Skin epidermis (tissue), 12 donors: ENCODE measurements at regions not wholly inside any gene's neighbourhood (a gene's known extent, or its start where the extent isn't known, plus 50 kb on each side); places are given as distances from the start of the nearest gene placed in this dataset.

Source experiments
- H3K27ac ChIP-seq, 21 experiments: fragments of 200-600 bp; sonication (generic) in 11 of 21; one replicate each; pipeline ENCODE4 v1.5.0; 2020; ENCODE audit warnings: mild to moderate bottlenecking in 3 of 21, inconsistent platforms in 2 of 21, moderate library complexity in 2 of 21
- H3K4me3 ChIP-seq, 7 experiments: fragments of 200-600 bp; sonication (generic) in 2 of 7; one replicate each; pipeline ENCODE4 v1.5.0; 2020; ENCODE audit warnings: inconsistent platforms in 2 of 7, mild to moderate bottlenecking in 2 of 7, moderate library complexity in 1 of 7

GRCh38 chr9:28051559-28052503, 478.6 kb upstream of the C9orf72 start:
- Histone ChIP-seq H3K27ac (peak overlapping the region in 1 of 21 experiments; percentile 10), H3K4me3 (no peak overlapping the region)

DNA sequence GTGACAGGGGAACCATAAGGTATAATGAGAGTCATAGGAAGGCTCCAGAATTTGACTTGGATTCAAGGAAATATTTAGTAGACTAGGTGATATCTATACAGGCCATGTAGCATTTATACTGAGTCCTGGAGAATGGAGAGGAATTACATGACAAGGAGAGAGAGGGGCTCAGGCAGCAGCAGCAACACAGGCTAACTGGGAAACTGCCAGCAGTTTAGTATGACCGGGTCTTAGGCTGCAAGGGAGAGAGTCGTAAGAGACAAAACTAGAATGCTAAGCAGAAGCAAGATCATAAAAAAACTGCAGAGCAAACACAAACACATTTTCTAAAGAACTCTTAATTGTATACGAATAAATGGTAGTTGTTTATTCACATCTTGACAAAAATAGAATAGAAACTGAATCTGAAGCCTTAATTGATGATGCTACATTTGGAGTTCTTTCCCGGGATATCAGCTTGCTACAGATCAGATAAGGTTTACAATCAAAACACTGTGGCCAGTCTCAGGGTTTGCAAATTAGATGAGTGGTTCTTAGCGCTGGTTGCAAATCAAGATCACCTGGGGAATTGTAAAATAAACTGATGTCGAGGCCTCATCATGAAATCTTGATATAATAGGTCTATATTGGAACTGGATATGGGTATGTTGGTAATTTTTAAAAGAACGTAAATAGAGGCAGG, 480.0 kb upstream of the C9orf72 start:
- H3K4me3 ChIP-seq = no peak overlapping the region
- H3K27ac ChIP-seq = no peak overlapping the region

DNA sequence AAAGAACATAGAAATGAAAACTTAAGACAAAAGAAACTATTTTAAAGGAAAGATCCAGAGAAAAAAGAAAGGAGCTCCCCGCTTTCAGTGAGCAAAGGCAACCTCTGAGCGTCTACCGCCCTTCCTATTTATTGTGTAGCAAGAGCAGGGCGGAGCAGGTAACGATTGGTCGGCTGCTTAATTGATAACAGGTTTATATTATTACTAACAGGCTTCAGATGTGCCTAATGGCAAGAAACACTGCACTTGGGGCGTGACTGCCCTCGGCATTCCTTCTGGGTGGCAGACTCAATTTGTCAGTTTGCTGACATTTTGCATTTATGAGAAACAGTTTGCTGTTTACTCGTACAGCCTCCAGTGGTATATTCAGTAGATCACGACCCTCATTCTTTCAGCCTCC, 482.7 kb upstream of the C9orf72 start:
- no peak overlapping the region for H3K4me3 ChIP-seq
- H3K27ac ChIP-seq = no peak overlapping the region

DNA sequence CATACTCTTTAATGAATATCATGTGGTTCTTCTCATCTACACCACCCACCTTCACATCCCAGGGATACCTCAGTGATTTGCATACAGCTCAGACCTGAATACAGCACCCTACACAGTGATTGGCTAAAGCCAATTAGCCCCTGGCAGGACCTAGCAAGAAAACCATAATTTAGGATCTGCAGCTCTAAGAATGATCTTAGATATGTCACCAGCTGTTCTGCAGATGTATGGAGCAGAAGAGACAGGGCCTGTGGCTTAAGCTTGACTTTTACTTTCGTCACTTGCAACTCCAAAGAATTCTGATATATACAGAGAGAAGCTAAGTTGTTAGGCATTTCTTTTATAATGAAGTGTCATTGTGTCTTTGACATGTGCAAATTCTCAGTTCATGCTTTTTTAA, 483.2 kb upstream of the C9orf72 start:
- Histone ChIP-seq H3K27ac (no peak overlapping the region), H3K4me3 (no peak overlapping the region)

- no peak overlapping the region for H3K27ac ChIP-seq
- H3K4me3 ChIP-seq = no peak overlapping the region
Observed at GRCh38 chr9:28059192-28059591, 485.9 kb upstream of the C9orf72 start.

GRCh38 chr9:28064241-28064815, 491.0 kb upstream of the C9orf72 start:
- no peak overlapping the region for H3K27ac ChIP-seq

DNA sequence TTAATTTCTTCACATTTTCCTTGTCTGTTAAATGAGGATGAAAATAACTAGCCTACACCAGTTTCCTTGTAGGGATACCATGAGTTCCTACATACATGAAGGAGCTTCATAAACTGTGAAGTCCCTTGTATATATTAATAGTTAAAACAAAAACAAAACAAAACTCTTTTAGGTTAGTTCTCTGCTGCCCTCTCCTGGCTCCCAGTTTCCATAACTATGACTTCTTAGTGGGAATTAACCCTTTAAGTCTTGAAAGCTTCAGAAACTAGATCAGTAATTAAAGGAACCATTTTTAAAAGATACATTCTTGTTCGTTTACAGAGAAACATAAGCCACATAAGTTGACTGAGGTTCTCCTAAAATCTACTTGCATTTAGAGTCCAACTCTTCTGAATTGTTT, 500.0 kb upstream of the C9orf72 start:
- no peak overlapping the region for H3K27ac ChIP-seq
- H3K4me3 ChIP-seq = no peak overlapping the region

More at GRCh38 chr9:28064241-28064815, 491.0 kb upstream of the C9orf72 start:
- no peak overlapping the region for H3K4me3 ChIP-seq

DNA sequence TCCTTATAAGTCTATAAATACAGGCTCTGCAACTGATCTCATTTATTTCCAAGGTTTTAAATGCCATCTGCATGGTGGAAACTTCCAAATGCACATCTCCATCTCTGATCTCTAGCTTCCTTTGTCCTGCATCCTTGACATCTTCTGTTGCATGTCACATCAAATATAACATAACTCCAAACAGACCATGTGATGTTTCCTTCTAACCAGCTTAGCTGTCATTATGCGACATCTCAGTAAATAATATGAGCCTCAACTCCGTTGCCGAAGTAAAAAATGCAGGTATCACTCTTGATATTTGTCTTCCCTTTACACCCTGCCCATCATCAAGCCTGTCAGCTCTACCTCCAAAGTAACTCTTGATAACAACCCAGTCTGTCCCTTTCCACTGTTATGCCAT, 506.4 kb upstream of the C9orf72 start:
- H3K4me3 ChIP-seq = no peak overlapping the region

DNA sequence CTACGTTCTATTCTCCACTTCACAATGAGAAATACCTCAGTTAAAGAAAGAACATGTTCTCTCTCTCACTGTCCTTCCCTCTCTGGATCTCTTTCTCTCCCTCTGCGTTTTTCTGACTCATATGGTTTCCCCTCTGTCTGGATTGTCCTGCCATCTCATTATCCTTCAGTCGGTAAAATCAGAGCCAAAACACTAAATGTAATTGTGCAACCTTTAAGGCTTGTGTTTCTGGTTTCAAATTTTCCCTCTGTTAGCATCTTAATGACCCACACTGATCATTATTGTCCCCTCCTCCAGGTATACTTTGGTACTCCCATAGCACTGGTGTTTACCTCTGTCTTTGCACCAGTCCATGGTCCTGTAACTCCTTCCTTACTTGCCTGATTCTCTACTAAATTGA, 509.4 kb upstream of the C9orf72 start:
- Histone ChIP-seq H3K27ac (no peak overlapping the region), H3K4me3 (no peak overlapping the region)

More for the DNA sequence above, 506.4 kb upstream of the C9orf72 start:
- no peak overlapping the region for H3K27ac ChIP-seq

GRCh38 chr9:28086881-28087280, 513.6 kb upstream of the C9orf72 start:
- H3K4me3 ChIP-seq = no peak overlapping the region
- H3K27ac ChIP-seq = no peak overlapping the region

DNA sequence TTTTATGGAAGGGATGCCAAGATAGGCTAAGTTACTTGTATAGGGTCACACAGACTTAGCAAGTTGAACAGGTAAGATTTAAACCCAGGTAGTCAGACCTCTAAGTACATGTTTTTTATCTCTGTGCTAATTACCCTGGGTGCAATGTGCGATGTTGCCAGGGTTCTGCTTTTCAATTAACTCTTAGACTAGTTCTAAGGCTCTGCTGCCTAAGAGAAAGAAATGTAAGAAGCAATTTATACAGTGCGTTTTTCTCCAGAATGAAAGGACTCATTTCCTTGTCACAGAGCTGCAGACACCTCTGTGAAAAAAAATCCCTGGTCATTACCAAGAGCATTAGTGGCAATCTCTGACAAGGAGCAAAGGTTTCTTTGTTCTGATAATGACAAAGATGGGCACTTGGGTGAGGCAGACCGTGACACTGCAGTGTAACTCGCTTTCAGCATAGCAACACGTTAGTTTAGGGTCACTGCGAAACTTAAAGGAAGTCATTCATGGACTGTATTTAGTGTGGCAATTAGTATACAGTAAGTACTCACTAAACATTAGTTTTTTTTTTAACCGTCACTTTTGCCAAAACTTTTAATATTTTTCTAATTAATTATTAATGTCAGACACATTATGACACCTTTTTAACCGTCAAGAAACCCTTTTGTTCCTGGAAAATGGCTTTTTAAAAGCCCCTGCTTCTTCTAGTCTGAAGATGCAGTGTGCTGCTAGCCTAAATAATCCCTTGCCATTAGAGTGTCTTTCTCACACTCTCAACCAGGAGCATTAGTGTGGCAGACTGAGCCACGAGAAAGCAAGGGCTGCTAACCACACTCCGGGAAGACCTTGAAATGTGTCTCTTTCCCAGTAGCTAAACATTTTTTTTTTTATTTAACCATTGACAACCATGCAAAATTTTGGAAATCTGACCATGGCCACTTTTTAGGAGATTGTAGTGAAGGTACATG, 520.0 kb upstream of the C9orf72 start:
- Histone ChIP-seq H3K4me3 (no peak overlapping the region), H3K27ac (no peak overlapping the region)

DNA sequence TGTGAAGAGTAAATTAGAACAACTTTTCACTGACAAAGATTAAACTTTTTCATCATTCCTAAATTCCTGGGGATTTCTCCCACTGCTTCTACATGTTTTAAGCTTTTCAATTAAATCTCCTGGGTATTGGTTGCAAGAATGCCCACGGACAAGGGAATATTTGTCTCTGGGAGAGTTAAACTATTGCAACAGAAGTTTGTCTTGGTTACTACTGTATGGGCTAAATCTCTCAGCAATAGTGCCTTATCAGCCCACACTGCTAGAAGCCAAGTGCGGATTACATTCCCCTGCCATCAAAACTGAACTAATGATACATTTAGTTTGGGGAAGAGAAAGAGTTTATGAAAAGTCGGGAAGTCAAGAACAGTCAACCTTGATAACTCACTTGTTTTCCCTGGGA, 528.2 kb upstream of the C9orf72 start:
- Histone ChIP-seq H3K27ac (no peak overlapping the region), H3K4me3 (no peak overlapping the region)

GRCh38 chr9:28105001-28105400, 531.7 kb upstream of the C9orf72 start:
- no peak overlapping the region for H3K27ac ChIP-seq
- H3K4me3 ChIP-seq = no peak overlapping the region

DNA sequence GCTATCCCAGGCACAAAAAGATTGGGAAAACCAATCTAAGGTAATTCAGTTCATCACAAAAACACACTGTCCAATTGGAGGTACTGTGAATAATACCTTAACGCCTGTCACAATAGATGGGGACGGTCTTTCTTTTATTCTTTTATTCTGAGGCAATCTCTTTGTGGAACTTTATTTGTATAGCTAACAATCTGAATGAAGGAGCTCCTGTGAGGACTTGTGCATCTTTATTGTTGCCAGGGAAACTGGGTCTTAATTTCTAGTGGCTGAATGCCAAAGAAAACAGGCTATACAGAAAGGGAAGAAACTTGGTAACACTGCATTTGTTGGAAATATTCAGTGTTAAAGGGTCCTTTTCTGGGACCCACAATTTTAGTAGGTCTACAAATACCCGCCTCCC, 546.9 kb upstream of the C9orf72 start:
- Histone ChIP-seq H3K27ac (no peak overlapping the region), H3K4me3 (no peak overlapping the region)

DNA sequence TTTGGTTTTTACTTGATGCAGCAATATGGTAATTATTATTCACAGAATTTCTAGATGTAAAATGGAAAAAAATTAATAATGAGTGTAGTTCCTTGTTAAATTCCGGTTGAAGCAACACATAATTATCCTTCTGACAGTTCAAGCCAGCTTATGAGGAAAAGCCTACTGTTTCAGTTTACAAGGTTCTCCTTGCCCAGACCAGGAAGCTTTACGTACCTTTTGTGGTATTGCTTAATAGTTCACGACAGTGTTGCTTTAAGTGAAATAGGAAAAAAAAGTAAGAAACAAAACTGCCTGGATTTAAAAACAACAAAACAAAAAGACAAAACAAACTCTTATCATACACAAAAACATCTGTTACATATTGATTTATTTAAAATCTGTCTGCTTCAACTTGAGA, 547.3 kb upstream of the C9orf72 start:
- no peak overlapping the region for H3K27ac ChIP-seq
- H3K4me3 ChIP-seq = no peak overlapping the region

GRCh38 chr9:28121366-28121765, 548.1 kb upstream of the C9orf72 start:
- H3K27ac ChIP-seq = no peak overlapping the region
- H3K4me3 ChIP-seq = no peak overlapping the region

DNA sequence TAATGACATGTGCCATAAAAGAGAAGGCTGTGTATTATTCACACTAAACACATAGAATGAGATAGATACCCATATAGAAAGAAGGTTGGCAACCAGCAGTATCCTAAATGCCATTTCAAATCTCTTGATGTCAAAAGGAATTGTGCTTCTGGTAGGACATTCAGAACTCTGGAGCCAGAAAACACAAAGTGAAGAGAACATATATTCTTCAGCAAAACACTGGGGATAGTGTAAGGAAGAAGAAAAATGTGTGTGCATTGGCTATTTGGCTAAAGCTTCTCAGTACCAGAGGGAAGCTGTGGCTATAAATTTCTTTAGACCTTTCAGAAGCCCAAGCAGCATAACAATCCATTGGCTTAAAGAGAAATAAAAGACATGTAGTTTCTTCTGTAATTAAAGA, 551.6 kb upstream of the C9orf72 start:
- no peak overlapping the region for H3K4me3 ChIP-seq
- no peak overlapping the region for H3K27ac ChIP-seq

- H3K27ac ChIP-seq = no peak overlapping the region
- no peak overlapping the region for H3K4me3 ChIP-seq
Observed at GRCh38 chr9:28127101-28127500, 553.8 kb upstream of the C9orf72 start.

GRCh38 chr9:28134446-28134976, 561.2 kb upstream of the C9orf72 start:
- no peak overlapping the region for H3K4me3 ChIP-seq

More at GRCh38 chr9:28134446-28134976, 561.2 kb upstream of the C9orf72 start:
- H3K27ac ChIP-seq = no peak overlapping the region
